ENCODE measurements at regions not wholly inside any gene's neighbourhood (a gene's known extent, or its start where the extent isn't known, plus 50 kb on each side); places are given as distances from the start of the nearest gene placed in this dataset.

- TF ChIP-seq CTCF (IDR thresholded peaks at IDR 0.05; ENCODE audit: low read depth, low read length) (no peak), EZH2phosphoT487 (IDR thresholded peaks at IDR 0.05; ENCODE audit: low read depth) (no peak)
These were observed 319.3 kb upstream of the ATP10A start for GRCh38 chr15:26182441-26182840.

All from OCI-LY3 (cell line).